AG09319 (cell line): ENCODE measurements at regions not wholly inside any gene's neighbourhood (a gene's known extent, or its start where the extent isn't known, plus 50 kb on each side); places are given as distances from the start of the nearest gene placed in this dataset.
"Not testable (repeated sequence)": the region's sequence is repeated elsewhere in the genome, so short reads cannot be mapped to it uniquely, and the experiment has no call there.

Experiments used
- DNase-seq: peaks from one replicate; pipeline ENCODE4 v3.0.0-alpha.2; 2010; ENCODE audit warnings: low read depth; ENCODE audit errors: extremely low read depth
- TF ChIP-seq, protein P1 (sequence below): IDR thresholded peaks from 2 replicates; pipeline ENCODE4 v1.5.1; 2011; ENCODE audit warnings: low read depth, mild to moderate bottlenecking, inconsistent platforms, low read length, moderate library complexity

DNA sequence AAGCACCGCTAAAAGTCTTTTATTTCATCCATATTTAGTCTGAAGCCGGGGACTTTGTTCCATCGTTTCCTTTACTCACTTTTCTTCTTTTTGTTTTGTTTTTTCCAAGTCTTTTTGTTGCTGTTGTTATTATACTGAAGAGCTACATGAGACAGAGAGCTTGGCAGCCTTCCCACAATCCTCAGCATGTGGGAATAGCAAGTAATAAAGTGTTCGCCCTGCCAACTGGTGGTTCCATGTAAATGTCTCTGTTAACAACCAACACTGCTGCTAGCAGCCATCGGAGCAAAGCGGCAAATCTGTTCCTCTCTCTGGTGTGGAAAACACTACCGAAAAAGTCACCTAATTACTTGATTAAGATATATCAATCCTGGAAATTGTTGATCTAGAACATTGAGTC lies 437.8 kb upstream of the ID4 start:
- no peak for DNase-seq
- TF ChIP-seq, protein P1, sequence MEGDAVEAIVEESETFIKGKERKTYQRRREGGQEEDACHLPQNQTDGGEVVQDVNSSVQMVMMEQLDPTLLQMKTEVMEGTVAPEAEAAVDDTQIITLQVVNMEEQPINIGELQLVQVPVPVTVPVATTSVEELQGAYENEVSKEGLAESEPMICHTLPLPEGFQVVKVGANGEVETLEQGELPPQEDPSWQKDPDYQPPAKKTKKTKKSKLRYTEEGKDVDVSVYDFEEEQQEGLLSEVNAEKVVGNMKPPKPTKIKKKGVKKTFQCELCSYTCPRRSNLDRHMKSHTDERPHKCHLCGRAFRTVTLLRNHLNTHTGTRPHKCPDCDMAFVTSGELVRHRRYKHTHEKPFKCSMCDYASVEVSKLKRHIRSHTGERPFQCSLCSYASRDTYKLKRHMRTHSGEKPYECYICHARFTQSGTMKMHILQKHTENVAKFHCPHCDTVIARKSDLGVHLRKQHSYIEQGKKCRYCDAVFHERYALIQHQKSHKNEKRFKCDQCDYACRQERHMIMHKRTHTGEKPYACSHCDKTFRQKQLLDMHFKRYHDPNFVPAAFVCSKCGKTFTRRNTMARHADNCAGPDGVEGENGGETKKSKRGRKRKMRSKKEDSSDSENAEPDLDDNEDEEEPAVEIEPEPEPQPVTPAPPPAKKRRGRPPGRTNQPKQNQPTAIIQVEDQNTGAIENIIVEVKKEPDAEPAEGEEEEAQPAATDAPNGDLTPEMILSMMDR: no peak

GRCh38 chr6:19404884-19405283 lies 432.3 kb upstream of the ID4 start:
- not testable (repeated sequence) for DNase-seq

- TF ChIP-seq, protein P1: no peak
- no peak for DNase-seq
Measured at GRCh38 chr6:19408331-19408730, 428.8 kb upstream of the ID4 start.

- no peak for DNase-seq
- TF ChIP-seq, protein P1: no peak
Measured at GRCh38 chr6:19410481-19410880, 426.7 kb upstream of the ID4 start.

DNA sequence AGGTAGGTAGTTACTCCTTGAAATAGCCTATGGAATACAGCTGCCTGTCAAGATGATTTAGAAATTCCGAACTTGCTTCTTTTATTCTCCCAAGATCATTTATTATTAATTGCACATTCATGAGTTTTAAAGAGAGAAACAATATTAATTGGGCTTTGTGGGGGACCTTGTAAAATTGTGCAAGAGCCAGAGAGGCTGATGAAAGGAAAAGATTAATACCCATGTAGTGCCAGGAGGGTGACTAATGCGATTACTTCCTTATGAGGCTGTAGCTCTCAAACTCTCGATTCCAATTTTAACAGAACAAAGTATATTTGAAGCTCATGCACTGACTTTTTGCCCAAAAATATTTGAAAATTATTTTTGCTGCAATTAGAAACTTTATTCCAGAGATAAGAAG lies 423.8 kb upstream of the ID4 start:
- TF ChIP-seq, protein P1: no peak
- no peak for DNase-seq

DNA sequence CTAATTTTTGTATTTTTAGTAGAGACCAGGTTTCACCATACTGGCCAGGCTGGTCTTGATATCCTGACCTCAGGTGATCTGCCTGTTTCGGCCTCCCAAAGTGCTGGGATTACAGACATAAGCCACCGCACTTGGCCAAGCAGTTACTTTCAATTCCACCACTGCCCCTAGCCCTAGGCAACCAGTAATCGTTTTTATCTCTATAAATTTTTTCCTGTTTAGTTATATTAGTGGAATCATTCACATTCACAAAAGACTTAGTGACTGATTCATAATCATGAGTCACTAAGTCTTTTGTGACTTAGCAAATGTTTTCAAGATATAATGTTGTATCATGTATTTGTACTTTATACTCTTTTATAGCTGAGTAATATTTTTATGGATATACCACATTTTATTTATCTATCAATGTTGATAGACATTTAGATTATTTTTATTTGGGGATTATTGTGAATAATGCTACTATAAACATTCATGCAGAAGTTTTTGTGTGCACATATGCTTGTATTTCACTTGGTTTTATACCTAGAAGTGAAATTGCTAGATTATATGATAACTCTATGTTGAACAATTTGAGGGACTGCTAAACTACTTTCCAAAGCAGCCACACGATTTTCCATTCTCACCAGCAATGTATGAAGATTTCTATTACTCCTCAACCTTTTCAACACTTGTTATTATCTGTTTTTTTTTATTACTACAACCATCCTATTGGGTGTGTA lies 421.4 kb upstream of the ID4 start:
- DNase-seq: no peak
- TF ChIP-seq, protein P1: no peak

DNA sequence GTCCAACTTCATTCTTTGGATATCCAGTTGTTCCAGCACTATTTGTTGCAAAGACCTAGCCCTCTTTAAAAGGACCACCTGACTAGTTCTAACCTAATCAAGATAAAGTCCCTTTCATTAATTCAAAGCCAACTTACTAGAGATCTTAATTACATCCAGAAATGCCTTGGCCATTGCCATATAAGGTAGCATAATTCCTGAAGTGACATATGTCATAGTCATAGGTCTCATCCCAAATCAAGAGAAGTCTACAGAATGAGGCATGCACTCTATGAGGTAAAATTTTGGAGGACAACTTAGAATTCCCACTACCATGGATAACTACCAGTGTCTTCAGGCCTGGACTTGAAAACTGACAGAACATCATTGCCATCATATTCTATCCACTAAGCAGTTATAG lies 420.4 kb upstream of the ID4 start:
- TF ChIP-seq, protein P1: no peak
- no peak for DNase-seq

- DNase-seq: no peak
Measured at GRCh38 chr6:19417713-19418112, 419.5 kb upstream of the ID4 start.

More at GRCh38 chr6:19417713-19418112, 419.5 kb upstream of the ID4 start:
- TF ChIP-seq, protein P1: no peak
